GM23338 (cell line): ENCODE measurements at regions not wholly inside any gene's neighbourhood (a gene's known extent, or its start where the extent isn't known, plus 50 kb on each side); places are given as distances from the start of the nearest gene placed in this dataset.

ENCODE experiments used
- ATAC-seq: fragments of 200-7000 bp; cut with Tn5 transposase; 3 replicates; pipeline ENCODE4 v1.9.1; 2020
- DNase-seq: peaks from one replicate; pipeline ENCODE4 v3.0.0-alpha.2; 2015; ENCODE audit warnings: low spot score
- H2AFZ ChIP-seq: fragments of 200-600 bp; sonication (generic); 2 replicates; pipeline ENCODE4 v1.8.0; 2016; ENCODE audit warnings: antibody characterized with exemption, mild to moderate bottlenecking, moderate library complexity
- H3F3A ChIP-seq: fragments of 200-600 bp; sonication (generic); replicated peaks from 2 replicates; pipeline ENCODE4 v1.8.0; 2017; ENCODE audit warnings: antibody characterized with exemption, mixed run types, low read depth
- H3K27ac ChIP-seq: fragments of 200-600 bp; sonication (generic); 2 replicates; pipeline ENCODE4 v1.6.1; 2016; ENCODE audit warnings: low read depth
- H3K27me3 ChIP-seq: fragments of 200-600 bp; sonication (generic); 2 replicates; pipeline ENCODE4 v1.8.0; 2016; ENCODE audit warnings: mild to moderate bottlenecking, mixed run types, moderate library complexity; ENCODE audit not compliant: insufficient read depth
- H3K36me3 ChIP-seq: fragments of 200-600 bp; sonication (generic); 2 replicates; pipeline ENCODE4 v1.8.0; 2016; ENCODE audit warnings: mild to moderate bottlenecking; ENCODE audit not compliant: insufficient read depth
- H3K4me1 ChIP-seq: fragments of 200-600 bp; sonication (generic); 2 replicates; pipeline ENCODE4 v1.8.0; 2016; ENCODE audit warnings: mild to moderate bottlenecking, moderate library complexity; ENCODE audit not compliant: insufficient read depth
- H3K4me2 ChIP-seq: fragments of 200-600 bp; sonication (generic); 2 replicates; pipeline ENCODE4 v1.7.1; 2017; ENCODE audit warnings: mixed run types
- H3K4me3 ChIP-seq: fragments of 200-600 bp; sonication (generic); 2 replicates; pipeline ENCODE4 v1.6.1; 2016; ENCODE audit warnings: mixed run types
- H3K79me2 ChIP-seq: fragments of 200-600 bp; sonication (generic); replicated peaks from 2 replicates; pipeline ENCODE4 v1.8.0; 2017; ENCODE audit warnings: mild to moderate bottlenecking; ENCODE audit not compliant: insufficient read depth
- H3K9me2 ChIP-seq: fragments of 200-600 bp; sonication (generic); 2 replicates; pipeline ENCODE4 v1.8.0; 2017; ENCODE audit not compliant: insufficient read depth
- H4K20me1 ChIP-seq: fragments of 200-600 bp; sonication (generic); replicated peaks from 2 replicates; pipeline ENCODE4 v1.8.0; 2017; ENCODE audit warnings: mild to moderate bottlenecking; ENCODE audit not compliant: insufficient read depth
- H3K27ac Mint-ChIP-seq: 2 replicates; pipeline ENCODE4 v1.8.0; 2020; ENCODE audit warnings: inconsistent platforms, mild to moderate bottlenecking, moderate library complexity, mixed read lengths
- H3K27me3 Mint-ChIP-seq: 3 replicates; pipeline ENCODE4 v1.8.0; 2022; ENCODE audit warnings: low read depth, mild to moderate bottlenecking, moderate library complexity, mixed read lengths, inconsistent platforms; ENCODE audit not compliant: insufficient read depth, poor library complexity
- H3K36me3 Mint-ChIP-seq: 3 replicates; pipeline ENCODE4 v1.8.0; 2021; ENCODE audit warnings: low read depth, mild to moderate bottlenecking, inconsistent platforms, moderate library complexity, mixed read lengths
- H3K4me1 Mint-ChIP-seq: 3 replicates; pipeline ENCODE4 v1.8.0; 2020; ENCODE audit warnings: mild to moderate bottlenecking, inconsistent platforms, mixed read lengths
- H3K4me3 Mint-ChIP-seq: 3 replicates; pipeline ENCODE4 v1.8.0; 2021; ENCODE audit warnings: moderate library complexity, mild to moderate bottlenecking, inconsistent platforms, mixed read lengths
- H3K9me3 Mint-ChIP-seq: 3 replicates; pipeline ENCODE4 v1.8.0; 2020; ENCODE audit warnings: moderate library complexity, mild to moderate bottlenecking, inconsistent platforms, mixed read lengths
- CTCF ChIP-seq, 2 experiments: fragments of 200-600 bp in 1 of 2; sonication (generic) in 1 of 2; conservative IDR thresholded peaks; 2 replicates each; pipeline versions ENCODE4 v1.5.1 to v1.6.1; 2016 to 2017; ENCODE audit warnings: antibody characterized with exemption in 2 of 2, low read depth in 2 of 2, mild to moderate bottlenecking in 2 of 2, moderate library complexity in 1 of 2
- EZH2 ChIP-seq: fragments of 200-600 bp; sonication (generic); IDR thresholded peaks from one replicate; pipeline ENCODE4 v1.8.0; 2017; ENCODE audit warnings: antibody characterized with exemption, mild to moderate bottlenecking, low read depth; ENCODE audit not compliant: unreplicated experiment
- EZH2phosphoT487 ChIP-seq: fragments of 200-600 bp; sonication (generic); IDR thresholded peaks from one replicate; pipeline ENCODE4 v1.8.1; 2018; ENCODE audit warnings: antibody characterized with exemption; ENCODE audit not compliant: unreplicated experiment
- JUNB ChIP-seq: IDR thresholded peaks from one replicate; pipeline ENCODE4 v1.6.1; 2016; ENCODE audit warnings: antibody characterized with exemption; ENCODE audit not compliant: unreplicated experiment
- NANOG ChIP-seq: IDR thresholded peaks from 2 replicates; pipeline ENCODE4 v1.6.1; 2016; ENCODE audit warnings: antibody characterized with exemption, borderline replicate concordance
- STAT1 ChIP-seq: IDR thresholded peaks from one replicate; pipeline ENCODE4 v1.6.1; 2016; ENCODE audit warnings: antibody characterized with exemption; ENCODE audit not compliant: unreplicated experiment
- ZNF114 ChIP-seq: fragments of 250-450 bp; sonication (Bioruptor Pico); IDR thresholded peaks from 2 replicates; pipeline ENCODE4 v1.5.0; 2020; ENCODE audit warnings: mild to moderate bottlenecking, moderate library complexity
- ZNF331 ChIP-seq: fragments of 250-450 bp; sonication (Bioruptor Pico); IDR thresholded peaks from 2 replicates; pipeline ENCODE4 v1.5.0; 2020; ENCODE audit warnings: low read depth, mild to moderate bottlenecking, moderate library complexity
- ZNF462 ChIP-seq: fragments of 250-450 bp; sonication (Bioruptor Pico); IDR thresholded peaks from 2 replicates; pipeline ENCODE4 v1.5.0; 2020; ENCODE audit warnings: mild to moderate bottlenecking, moderate library complexity

DNA sequence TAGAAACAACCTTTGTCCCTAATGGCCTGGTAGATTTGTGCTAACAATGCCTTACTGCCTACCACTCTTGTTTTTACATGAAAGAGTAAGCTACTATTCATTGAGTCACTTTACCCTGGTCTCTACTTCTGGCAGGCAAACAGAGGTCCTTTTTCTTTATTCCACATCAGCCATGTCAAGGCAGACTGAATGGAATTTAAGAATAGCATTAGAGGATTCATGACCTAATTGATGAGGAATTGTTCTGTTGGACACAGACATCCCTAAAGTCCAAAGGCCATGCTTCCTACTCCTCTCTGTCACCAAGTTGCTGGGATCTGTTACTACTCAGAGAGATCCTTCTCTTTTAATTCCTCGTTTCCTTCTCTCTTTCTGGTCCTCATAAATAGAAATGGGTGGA lies 229.1 kb upstream of the ZP4 start:
- ATAC-seq (no peak), DNase-seq (no peak)
- no peaks in the 10 kb centered on the region for H3K36me3 ChIP-seq
- H3K27me3 ChIP-seq = no peaks in the 10 kb centered on the region
- no peak overlapping the region for H3K4me3 Mint-ChIP-seq
- H2AFZ ChIP-seq = peak overlapping the region; percentile 15; the same call in 1 of the 2 replicates
- no peaks in the 10 kb centered on the region for H3F3A ChIP-seq
- TF ChIP-seq ZNF114 (no peak), NANOG (no peak), ZNF331 (CRISPR knock-in tag) (no peak), JUNB (no peak), ZNF462 (no peak), CTCF (conservative IDR thresholded peaks at IDR 0.05; ENCODE audit: low read depth in 2 of 2) (no peak), EZH2phosphoT487 (no peak), EZH2 (no peak), STAT1 (no peak)
- no peak overlapping the region for H3K27ac ChIP-seq
- no peak overlapping the region for H3K4me3 ChIP-seq
- no peak overlapping the region for H3K4me2 ChIP-seq
- H3K27ac Mint-ChIP-seq = no peak overlapping the region
- H3K4me1 Mint-ChIP-seq = peaks cover 6% of the 10 kb centered on the region; the same call in 2 of the 3 replicates
- no peaks in the 10 kb centered on the region for H3K36me3 Mint-ChIP-seq
- no peaks in the 10 kb centered on the region for H3K79me2 ChIP-seq
- H4K20me1 ChIP-seq = no peaks in the 10 kb centered on the region
- no peaks in the 10 kb centered on the region for H3K27me3 Mint-ChIP-seq
- no peaks in the 10 kb centered on the region for H3K9me3 Mint-ChIP-seq
- no peaks in the 10 kb centered on the region for H3K4me1 ChIP-seq
- 0 out of 2 replicates have a peak, but pooled peaks cover under 1% of the 10 kb centered on the region for H3K9me2 ChIP-seq
